HEK293 (cell line): ENCODE measurements at regions not wholly inside any gene's neighbourhood (a gene's known extent, or its start where the extent isn't known, plus 50 kb on each side); places are given as distances from the start of the nearest gene placed in this dataset.
A peak's percentile ranks its signal among the peaks of the same experiment; 100 is the strongest.

Experiments
- CTCF ChIA-PET: fragments of 350-600 bp; formaldehyde crosslinking; extraction: SDS; loops from one replicate; lab custom pipeline; 2021; ENCODE audit warnings: antibody characterized with exemption; lab: Yijun Ruan, JAX
- POLR2A ChIA-PET: fragments of 300-600 bp; formaldehyde crosslinking; extraction: SDS; loops from one replicate; lab custom pipeline; 2020; ENCODE audit warnings: antibody characterized with exemption, inconsistent platforms; lab: Yijun Ruan, JAX
- H3K27ac ChIP-seq: fragments of 200-500 bp; sonication (Bioruptor generic); 2 replicates; pipeline ENCODE4 v1.5.1; 2014; ENCODE audit warnings: low read depth, low read length, control low read depth, inconsistent platforms; ENCODE audit errors: extremely low read depth
- H3K36me3 ChIP-seq, 2 experiments: fragments of 200-500 bp in 1 of 2; sonication (Bioruptor generic) in 1 of 2; 1 replicate in 1 of 2; 2 replicates in 1 of 2; pipeline ENCODE4 v1.5.1; 2014 to 2017; ENCODE audit warnings: inconsistent platforms in 2 of 2, low read length in 2 of 2; ENCODE audit not compliant: control insufficient read depth in 2 of 2, insufficient read depth in 1 of 2
- H3K4me1 ChIP-seq: fragments of 200-500 bp; sonication (Bioruptor generic); 2 replicates; pipeline ENCODE4 v1.5.1; 2014; ENCODE audit warnings: mild to moderate bottlenecking, low read length, inconsistent platforms; ENCODE audit not compliant: control insufficient read depth, insufficient read depth
- H3K4me3 ChIP-seq: 2 replicates; pipeline ENCODE4 v1.5.1; 2011; ENCODE audit warnings: low read depth, mild to moderate bottlenecking, control low read depth, low read length, moderate library complexity
- H3K9me3 ChIP-seq: fragments of 200-500 bp; sonication (Bioruptor generic); 2 replicates; pipeline ENCODE4 v1.5.1; 2014; ENCODE audit warnings: low read depth, low read length, inconsistent platforms; ENCODE audit not compliant: control insufficient read depth, insufficient read depth
- EGR2 ChIP-seq: fragments of 450-650 bp; formaldehyde crosslinking; IDR thresholded peaks from 2 replicates; pipeline ENCODE4 v1.5.1; 2016; ENCODE audit warnings: low read depth, missing biosample characterization, missing genetic modification characterization
- INSM2 ChIP-seq: fragments of 450-650 bp; formaldehyde crosslinking; IDR thresholded peaks from 2 replicates; pipeline ENCODE4 v1.5.1; 2016; ENCODE audit warnings: missing biosample characterization, missing genetic modification characterization
- PRDM10 ChIP-seq: fragments of 450-650 bp; formaldehyde crosslinking; IDR thresholded peaks from 2 replicates; pipeline ENCODE4 v1.5.1; 2016; ENCODE audit warnings: missing biosample characterization, missing genetic modification characterization
- PRDM2 ChIP-seq: fragments of 450-650 bp; formaldehyde crosslinking; IDR thresholded peaks from 2 replicates; pipeline ENCODE4 v1.5.1; 2016; ENCODE audit warnings: missing biosample characterization, missing genetic modification characterization, borderline replicate concordance
- SP7 ChIP-seq: fragments of 450-650 bp; formaldehyde crosslinking; IDR thresholded peaks from 2 replicates; pipeline ENCODE4 v1.5.1; 2016; ENCODE audit warnings: missing biosample characterization, missing genetic modification characterization
- ZBTB21 ChIP-seq: fragments of 450-650 bp; formaldehyde crosslinking; IDR thresholded peaks from 2 replicates; pipeline ENCODE4 v1.5.1; 2017; ENCODE audit warnings: missing biosample characterization, missing genetic modification characterization
- ZNF223 ChIP-seq: fragments of 450-650 bp; formaldehyde crosslinking; IDR thresholded peaks from 2 replicates; pipeline ENCODE4 v1.5.1; 2016; ENCODE audit warnings: missing biosample characterization, missing genetic modification characterization
- ZNF248 ChIP-seq: fragments of 450-650 bp; formaldehyde crosslinking; IDR thresholded peaks from 2 replicates; pipeline ENCODE4 v1.5.1; 2017; ENCODE audit warnings: missing biosample characterization, missing genetic modification characterization
- ZNF416 ChIP-seq: fragments of 450-650 bp; formaldehyde crosslinking; IDR thresholded peaks from 2 replicates; pipeline ENCODE4 v1.5.1; 2016; ENCODE audit warnings: missing biosample characterization, missing genetic modification characterization
- ZNF585B ChIP-seq: fragments of 450-650 bp; formaldehyde crosslinking; IDR thresholded peaks from 2 replicates; pipeline ENCODE4 v1.5.1; 2016; ENCODE audit warnings: missing biosample characterization, missing genetic modification characterization
- ZNF629 ChIP-seq: fragments of 450-650 bp; formaldehyde crosslinking; IDR thresholded peaks from 2 replicates; pipeline ENCODE4 v1.5.1; 2017; ENCODE audit warnings: missing biosample characterization, missing genetic modification characterization
- ZNF639 ChIP-seq: fragments of 450-650 bp; formaldehyde crosslinking; IDR thresholded peaks from 2 replicates; pipeline ENCODE4 v1.5.1; 2016; ENCODE audit warnings: missing biosample characterization, missing genetic modification characterization
- ZNF658 ChIP-seq: fragments of 450-650 bp; formaldehyde crosslinking; IDR thresholded peaks from 2 replicates; pipeline ENCODE4; 2016; ENCODE audit warnings: missing biosample characterization, missing genetic modification characterization
- ZSCAN30 ChIP-seq: fragments of 450-650 bp; IDR thresholded peaks from 2 replicates; pipeline ENCODE4 v1.5.1; 2018; ENCODE audit warnings: missing biosample characterization, mild to moderate bottlenecking, missing genetic modification characterization, moderate library complexity

- TF ChIP-seq ZNF223 (tag by site-specific recombination) (no peak), INSM2 (tag by site-specific recombination) (peak; percentile 65; the same call in 1 of the 2 replicates), ZNF248 (tag by site-specific recombination) (no peak), ZNF639 (tag by site-specific recombination) (peak; percentile 84), ZNF416 (tag by site-specific recombination) (no peak), PRDM10 (tag by site-specific recombination) (no peak; the same call in 1 of the 2 replicates), ZSCAN30 (tag by site-specific recombination) (peak; percentile 27; the same call in 1 of the 2 replicates), ZNF629 (tag by site-specific recombination) (peak; percentile 86), ZNF658 (tag by site-specific recombination) (no peak)
Measured at GRCh38 chr6:25173951-25174474, 105.2 kb upstream of the CARMIL1 start (continued).

GRCh38 chr6:25174678-25175077, 104.5 kb upstream of the CARMIL1 start:
- CTCF ChIA-PET: interaction anchor here (0.7 to 1.2 kb wide), 3 partner anchors 44 to 283 kb away, joined by 3 to 5 read pairs (median 3); no protein-coding TSS in a partner anchor
- no peaks in the 10 kb centered on the region for H3K9me3 ChIP-seq
- no peak overlapping the region for H3K4me3 ChIP-seq
- POLR2A ChIA-PET: interaction anchor here (0.8 kb wide), 1 partner anchor 19 kb away, joined by 3 read pairs; no protein-coding TSS in a partner anchor
- no peaks in the 10 kb centered on the region for H3K36me3 ChIP-seq
- H3K27ac ChIP-seq: no peak overlapping the region
- TF ChIP-seq EGR2 (tag by site-specific recombination) (peak; percentile 28; the same call in 1 of the 2 replicates), SP7 (tag by site-specific recombination) (no peak)
- peaks cover 12% of the 10 kb centered on the region for H3K4me1 ChIP-seq

- Histone ChIP-seq H3K4me1 (peaks cover 12% of the 10 kb centered on the region), H3K27ac (no peak overlapping the region)
- TF ChIP-seq ZNF585B (tag by site-specific recombination) (no peak), ZBTB21 (tag by site-specific recombination) (no peak), PRDM2 (tag by site-specific recombination) (no peak)
- TF ChIP-seq, all 188 proteins: peak for 0
- Histone ChIP-seq H3K9me3 (no peaks in the 10 kb centered on the region), H3K4me3 (no peak overlapping the region), H3K36me3 (no peaks in the 10 kb centered on the region)
- ChIA-PET CTCF (interaction anchor here (0.9 kb wide), 1 partner anchor 520 kb away, joined by 3 read pairs; no protein-coding TSS in a partner anchor), POLR2A (no interaction called here)
Measured at GRCh38 chr6:25175196-25175595, 104.0 kb upstream of the CARMIL1 start.
